Globus pallidus (tissue), 1 donor: ENCODE measurements at regions not wholly inside any gene's neighbourhood (a gene's known extent, or its start where the extent isn't known, plus 50 kb on each side); places are given as distances from the start of the nearest gene placed in this dataset.
"Not testable (repeated sequence)": the region's sequence is repeated elsewhere in the genome, so short reads cannot be mapped to it uniquely, and the experiment has no call there.

Experiments used
- DNase-seq: peaks from one replicate; pipeline ENCODE4 v3.0.0-alpha.2; 2015; ENCODE audit warnings: low spot score

GRCh38 chr4:110848787-110849186 lies 225.9 kb upstream of the PITX2 start:
- no peak for DNase-seq

GRCh38 chr4:110849461-110849860 lies 226.6 kb upstream of the PITX2 start:
- no peak for DNase-seq

GRCh38 chr4:110850461-110851442 lies 227.9 kb upstream of the PITX2 start:
- DNase-seq, result no peak

GRCh38 chr4:110851989-110852388 lies 229.1 kb upstream of the PITX2 start:
- no peak for DNase-seq

GRCh38 chr4:110852793-110853192 lies 229.9 kb upstream of the PITX2 start:
- no peak for DNase-seq

- no peak for DNase-seq
These were observed 230.4 kb upstream of the PITX2 start for GRCh38 chr4:110853242-110853641.

GRCh38 chr4:110854021-110854678 lies 231.3 kb upstream of the PITX2 start:
- no peak for DNase-seq

GRCh38 chr4:110860125-110860524 lies 237.2 kb upstream of the PITX2 start:
- no peak for DNase-seq

- DNase-seq, result no peak
These were observed 238.0 kb upstream of the PITX2 start for GRCh38 chr4:110860901-110861300.

GRCh38 chr4:110865611-110866259 lies 242.9 kb upstream of the PITX2 start:
- peak; percentile 8 for DNase-seq

GRCh38 chr4:110867251-110867960 lies 244.5 kb upstream of the PITX2 start:
- no peak for DNase-seq

GRCh38 chr4:110867981-110868720 lies 245.3 kb upstream of the PITX2 start:
- DNase-seq, result no peak

- no peak for DNase-seq
These were observed 246.2 kb upstream of the PITX2 start for GRCh38 chr4:110869114-110869513.

GRCh38 chr4:110869862-110870572 lies 247.1 kb upstream of the PITX2 start:
- DNase-seq, result no peak

- not testable (repeated sequence) for DNase-seq
These were observed 253.3 kb upstream of the PITX2 start for GRCh38 chr4:110876214-110876613.

GRCh38 chr4:110876866-110877265 lies 254.0 kb upstream of the PITX2 start:
- DNase-seq, result no peak

GRCh38 chr4:110877778-110878370 lies 255.0 kb upstream of the PITX2 start:
- DNase-seq, result no peak

GRCh38 chr4:110878413-110878812 lies 255.5 kb upstream of the PITX2 start:
- no peak for DNase-seq

- DNase-seq, result no peak
These were observed 256.1 kb upstream of the PITX2 start for GRCh38 chr4:110878956-110879355.

GRCh38 chr4:110886270-110886669 lies 263.4 kb upstream of the PITX2 start:
- DNase-seq, result no peak
